ENCODE measurements at regions not wholly inside any gene's neighbourhood (a gene's known extent, or its start where the extent isn't known, plus 50 kb on each side); places are given as distances from the start of the nearest gene placed in this dataset.
A peak's percentile ranks its signal among the peaks of the same experiment; 100 is the strongest.

- no peak for DNase-seq (ENCODE audit: extremely low read depth, low read depth, low spot score)
These were observed 107.4 kb downstream of the SNX18 start for GRCh38 chr5:54624805-54625568.

DNA sequence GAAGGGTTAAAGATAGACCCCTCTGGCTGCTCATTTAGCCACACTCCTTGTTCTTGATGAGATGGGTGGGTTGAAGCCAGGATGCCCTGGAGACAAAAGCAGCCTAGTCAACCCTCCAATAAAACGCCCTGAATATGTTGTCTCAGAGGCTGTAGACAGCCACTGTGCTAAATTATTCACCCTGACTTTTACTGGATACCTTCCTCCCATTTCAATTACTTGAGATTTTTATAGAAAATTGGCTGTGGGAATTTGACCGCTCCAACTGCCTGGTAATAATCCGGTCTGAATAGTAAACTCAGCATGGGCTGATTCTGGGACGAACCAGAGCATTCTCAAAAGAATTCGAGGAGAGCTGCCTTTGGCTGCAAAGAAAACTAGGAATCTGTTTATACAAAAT, 104.2 kb downstream of the SNX18 start:
- DNase-seq (ENCODE audit: extremely low read depth, low read depth, low spot score): no peak

GRCh38 chr5:54621048-54621447, 103.5 kb downstream of the SNX18 start:
- no peak for DNase-seq (ENCODE audit: extremely low read depth, low read depth, low spot score)

DNA sequence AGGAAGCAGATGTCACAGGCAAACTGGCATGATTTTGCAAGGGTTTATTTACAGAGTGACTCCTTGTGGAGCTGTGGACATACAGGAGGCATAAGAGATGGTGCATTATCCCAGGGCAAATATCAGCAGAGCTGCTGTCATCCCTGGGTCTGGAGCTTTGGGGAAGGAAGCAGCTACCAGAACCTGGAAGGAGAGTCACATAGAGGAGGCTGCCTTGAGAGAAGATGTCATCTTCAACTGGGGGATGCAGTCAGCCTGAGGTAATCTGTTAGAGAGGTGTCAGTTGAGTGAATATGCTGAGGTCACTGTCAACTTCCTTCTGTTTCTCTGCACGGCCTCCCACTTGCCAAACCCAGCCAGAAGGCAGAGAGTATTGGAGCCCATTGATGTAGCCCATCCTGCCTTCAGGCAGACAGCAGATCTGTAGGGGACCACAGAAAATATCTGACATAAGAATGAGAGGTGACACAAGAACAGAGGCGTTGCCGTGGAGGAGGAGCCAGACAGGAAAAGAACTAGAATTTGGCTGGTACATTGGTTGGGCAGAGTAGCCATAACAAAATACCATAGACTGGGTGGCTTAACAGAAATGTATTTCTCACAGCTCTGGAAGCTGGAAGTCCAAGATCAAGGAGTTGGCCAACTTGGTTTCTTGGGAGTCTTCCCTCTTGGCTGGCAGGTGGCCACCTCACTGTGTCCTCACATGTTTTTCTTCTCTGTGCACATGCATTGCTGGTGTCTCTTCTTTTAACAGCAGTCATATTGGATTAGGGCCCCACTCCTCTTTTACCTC, 102.8 kb downstream of the SNX18 start:
- no peak for DNase-seq (ENCODE audit: extremely low read depth, low read depth, low spot score)

- DNase-seq (ENCODE audit: extremely low read depth, low read depth, low spot score): no peak
These were observed 102.2 kb downstream of the SNX18 start for GRCh38 chr5:54619731-54620130.

GRCh38 chr5:54616518-54617220, 99.1 kb downstream of the SNX18 start:
- no peak for DNase-seq (ENCODE audit: extremely low read depth, low read depth, low spot score)

DNA sequence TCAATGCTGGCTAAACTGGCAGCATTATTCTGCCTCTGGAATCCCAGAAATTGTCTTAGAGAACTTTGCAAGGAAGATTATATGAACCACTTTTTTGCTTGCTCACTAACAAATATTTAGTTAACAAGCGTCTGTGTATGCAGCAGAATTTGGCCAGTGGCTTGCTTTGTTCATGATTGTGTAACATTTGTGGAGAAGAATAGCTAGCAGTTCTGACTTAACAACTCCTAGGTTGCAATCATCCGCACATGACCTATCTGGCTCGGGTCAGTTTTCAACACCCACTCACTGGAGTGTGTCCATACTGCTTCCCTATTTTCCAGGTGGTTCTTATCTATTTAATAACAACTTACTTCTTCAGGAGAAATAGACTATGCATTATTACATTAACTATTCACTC, 98.5 kb downstream of the SNX18 start:
- DNase-seq (ENCODE audit: extremely low read depth, low read depth, low spot score): no peak

DNA sequence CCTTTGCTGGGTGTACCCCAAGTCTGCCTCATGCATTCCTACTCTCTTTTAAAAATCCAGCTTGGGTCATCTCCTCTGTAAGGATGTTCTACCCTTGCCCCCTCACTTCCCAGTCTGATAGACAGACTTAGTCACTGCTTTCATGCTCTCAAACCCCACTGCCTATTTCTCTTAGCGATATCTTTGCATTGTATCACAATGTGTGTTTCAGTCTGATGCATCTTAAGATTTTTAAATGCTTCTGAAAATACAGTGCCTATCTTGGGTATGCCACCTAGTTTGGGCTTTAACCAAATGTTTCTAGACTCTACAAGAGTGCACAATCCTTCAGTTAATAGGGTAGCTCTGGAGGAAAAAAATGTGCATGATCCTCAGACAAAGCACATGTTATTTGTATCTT, 97.8 kb downstream of the SNX18 start:
- DNase-seq (ENCODE audit: extremely low read depth, low read depth, low spot score): no peak

GRCh38 chr5:54612711-54613110, 95.2 kb downstream of the SNX18 start:
- no peak for DNase-seq (ENCODE audit: extremely low read depth, low read depth, low spot score)

- DNase-seq (ENCODE audit: extremely low read depth, low read depth, low spot score): peak; percentile 10
These were observed 93.9 kb downstream of the SNX18 start for GRCh38 chr5:54611290-54611951.

- DNase-seq (ENCODE audit: extremely low read depth, low read depth, low spot score): peak; percentile 18
These were observed 92.8 kb downstream of the SNX18 start for GRCh38 chr5:54610197-54610944.

- no peak for DNase-seq (ENCODE audit: extremely low read depth, low read depth, low spot score)
These were observed 91.0 kb downstream of the SNX18 start for GRCh38 chr5:54608423-54609085.

DNA sequence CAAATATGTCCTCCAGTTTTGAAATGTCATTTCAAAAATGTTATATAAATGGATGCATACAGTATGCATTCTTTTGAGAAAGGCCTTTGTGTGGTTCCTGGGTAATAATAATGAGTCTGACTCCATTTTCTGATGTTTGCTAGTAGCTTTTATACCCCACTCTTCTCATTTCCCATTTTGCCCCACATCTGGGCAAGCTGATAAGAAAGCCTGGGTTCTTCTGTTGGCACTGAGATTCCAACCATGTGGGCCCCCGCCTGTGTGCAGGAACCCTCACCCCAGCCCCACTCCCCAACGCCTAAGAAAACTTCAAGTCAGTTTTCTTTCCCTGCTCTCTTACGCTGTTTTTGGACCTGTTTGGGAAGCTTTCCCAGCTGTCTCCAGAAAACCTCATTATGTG, 89.4 kb downstream of the SNX18 start:
- no peak for DNase-seq (ENCODE audit: extremely low read depth, low read depth, low spot score)

- no peak for DNase-seq (ENCODE audit: extremely low read depth, low read depth, low spot score)
These were observed 85.8 kb downstream of the SNX18 start for GRCh38 chr5:54603372-54603771.

- DNase-seq (ENCODE audit: extremely low read depth, low read depth, low spot score): no peak
These were observed 84.9 kb downstream of the SNX18 start for GRCh38 chr5:54602475-54602874.

DNA sequence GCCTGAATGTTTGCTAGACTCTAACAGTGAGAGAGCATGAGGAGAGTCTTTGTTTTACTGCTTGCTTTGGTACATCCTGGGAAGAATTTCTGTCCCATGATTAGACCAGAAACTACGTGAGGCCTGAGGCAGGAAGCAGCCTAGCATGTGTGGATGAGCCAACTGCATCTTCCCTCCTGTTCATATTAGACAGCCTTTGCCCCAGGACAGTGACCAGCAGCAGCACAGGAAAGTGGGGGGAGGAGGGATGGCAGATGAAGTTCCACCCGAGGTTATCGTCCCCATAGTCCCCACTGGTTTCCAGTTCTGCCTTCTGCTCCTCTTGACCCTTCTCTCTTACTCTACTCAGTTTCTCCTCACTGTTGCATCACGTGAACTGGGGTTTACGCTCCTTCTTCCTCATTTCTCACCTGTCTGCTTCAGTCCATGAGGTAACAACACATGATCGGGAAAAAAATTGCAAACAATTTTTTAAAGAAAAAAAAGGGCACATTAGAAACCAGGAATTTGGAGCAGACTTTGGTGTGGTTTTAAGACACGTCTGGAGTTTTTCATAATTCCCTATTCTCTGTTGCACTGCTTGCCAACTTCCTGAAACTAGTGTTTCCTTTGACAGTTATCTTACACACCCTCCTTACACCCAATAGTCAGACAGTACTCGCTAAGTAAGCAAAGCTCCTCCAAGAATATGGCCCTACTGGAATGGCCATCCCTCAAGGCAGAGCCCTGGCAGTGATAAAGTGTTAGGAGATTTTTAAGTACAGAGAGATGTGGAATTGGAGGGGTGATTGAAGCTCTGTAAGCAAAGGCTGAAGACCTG, 84.1 kb downstream of the SNX18 start:
- no peak for DNase-seq (ENCODE audit: extremely low read depth, low read depth, low spot score)
